Upper lobe of left lung (tissue), 6 donors: ENCODE measurements at regions not wholly inside any gene's neighbourhood (a gene's known extent, or its start where the extent isn't known, plus 50 kb on each side); places are given as distances from the start of the nearest gene placed in this dataset.

Experiments used
- ATAC-seq, 2 donors: fragments of 200-7000 bp; cut with Tn5 transposase; one replicate each; pipeline ENCODE4 v1.9.1; 2022; ENCODE audit warnings: mild to moderate bottlenecking in 2 of 2, moderate library complexity in 2 of 2; ENCODE audit not compliant: low FRiP score in 2 of 2
- DNase-seq, 2 donors: peaks; one replicate each; pipeline ENCODE4 v3.0.0-alpha.2; 2019 to 2020
- H3K27ac ChIP-seq, 4 donors: fragments of 200-600 bp; sonication (generic); one replicate each; pipeline ENCODE4 v1.5.1; 2016 to 2019
- H3K27me3 ChIP-seq, 4 donors: fragments of 200-600 bp; sonication (generic); one replicate each; pipeline ENCODE4 v1.5.1; 2017 to 2019
- H3K36me3 ChIP-seq, 4 donors: fragments of 200-600 bp; sonication (generic); one replicate each; pipeline ENCODE4 v1.5.1; 2016 to 2019
- H3K4me1 ChIP-seq, 4 donors: fragments of 200-600 bp; sonication (generic); one replicate each; pipeline ENCODE4 v1.5.1; 2018 to 2019
- H3K4me3 ChIP-seq, 4 donors: fragments of 200-600 bp; sonication (generic); one replicate each; pipeline ENCODE4 v1.5.1; 2017 to 2019; ENCODE audit warnings: mild to moderate bottlenecking in 2 of 4, moderate library complexity in 1 of 4
- H3K9me3 ChIP-seq, 4 donors: fragments of 200-600 bp; sonication (generic); one replicate each; pipeline ENCODE4 v1.5.1; 2018 to 2019
- CTCF ChIP-seq, 6 experiments: fragments of 450-650 bp in 4 of 6; fragments of 200-600 bp in 2 of 6; sonication (generic) in 2 of 6; IDR thresholded peaks; one replicate each; pipeline ENCODE4 v1.5.1; 2016 to 2019; ENCODE audit warnings: antibody characterized with exemption in 6 of 6
- EP300 ChIP-seq, 4 donors: sonication (generic); formaldehyde crosslinking; IDR thresholded peaks; one replicate each; pipeline ENCODE4 v1.5.1; 2017; ENCODE audit warnings: antibody characterized with exemption in 4 of 4, control low read depth in 2 of 4
- POLR2A ChIP-seq, 4 donors: fragments of 450-650 bp; IDR thresholded peaks; one replicate each; pipeline ENCODE4 v1.5.1; 2016 to 2017; ENCODE audit warnings: antibody characterized with exemption in 4 of 4, mild to moderate bottlenecking in 2 of 4
- POLR2AphosphoS5 ChIP-seq, 2 donors: sonication (generic); formaldehyde crosslinking; IDR thresholded peaks; one replicate each; pipeline ENCODE4 v1.5.1; 2017; ENCODE audit warnings: antibody characterized with exemption in 2 of 2
- WGBS, 2 donors: methylation state at CpG; one replicate each; pipeline ENCODE4 v1.1.5; 2017 to 2018; 5-methylcytosine and 5-hydroxymethylcytosine counted together
- donor health status: DM: no; HTN: no; CAD: no; lungs with moderate emphysema.
- donor health status: DM: no; HTN: yes; CAD: no; lungs with severe emphysema.

GRCh38 chr3:22262386-22262785 lies 511.4 kb upstream of the ZNF385D start:
- Histone ChIP-seq H3K36me3 (no peaks in the 10 kb centered on the region), H3K4me3 (no peak overlapping the region), H3K9me3 (no peaks in the 10 kb centered on the region), H3K4me1 (no peaks in the 10 kb centered on the region), H3K27ac (no peak overlapping the region), H3K27me3 (no peaks in the 10 kb centered on the region)
- WGBS, 2 donors: 54 to 56% methylated on average over 2 of the region's 2 CpGs
- TF ChIP-seq CTCF (IDR thresholded peaks at IDR 0.05): no peak
- TF ChIP-seq POLR2AphosphoS5 (IDR thresholded peaks at IDR 0.05): no peak
- no peak for TF ChIP-seq POLR2A (IDR thresholded peaks at IDR 0.05)
- no peak for TF ChIP-seq EP300 (IDR thresholded peaks at IDR 0.05)
- DNase-seq (no peak), ATAC-seq (no peak)

GRCh38 chr3:22263042-22263441 lies 512.0 kb upstream of the ZNF385D start:
- no peaks in the 10 kb centered on the region for H3K4me1 ChIP-seq
- ATAC-seq: no peak
- no peak overlapping the region for H3K4me3 ChIP-seq
- H3K9me3 ChIP-seq: no peaks in the 10 kb centered on the region
- TF ChIP-seq POLR2AphosphoS5 (IDR thresholded peaks at IDR 0.05): no peak
- no peak for TF ChIP-seq POLR2A (IDR thresholded peaks at IDR 0.05)
- TF ChIP-seq CTCF (IDR thresholded peaks at IDR 0.05): no peak
- no peak for TF ChIP-seq EP300 (IDR thresholded peaks at IDR 0.05)
- no peak for DNase-seq
- WGBS, 2 donors: 76 to 82% methylated on average over 2 of the region's 2 CpGs
- H3K36me3 ChIP-seq: no peaks in the 10 kb centered on the region
- H3K27me3 ChIP-seq: no peaks in the 10 kb centered on the region
- H3K27ac ChIP-seq: no peak overlapping the region

- no peaks in the 10 kb centered on the region for H3K27me3 ChIP-seq
- H3K27ac ChIP-seq: no peak overlapping the region
- TF ChIP-seq EP300 (IDR thresholded peaks at IDR 0.05): no peak
- no peak for TF ChIP-seq CTCF (IDR thresholded peaks at IDR 0.05)
- no peak for TF ChIP-seq POLR2A (IDR thresholded peaks at IDR 0.05)
- TF ChIP-seq POLR2AphosphoS5 (IDR thresholded peaks at IDR 0.05): no peak
- DNase-seq (no peak), ATAC-seq (no peak)
- WGBS, 2 donors: 73 to 79% methylated on average over 5 of the region's 5 CpGs
- H3K4me3 ChIP-seq: no peak overlapping the region
- H3K4me1 ChIP-seq: no peaks in the 10 kb centered on the region
- H3K36me3 ChIP-seq: no peaks in the 10 kb centered on the region
- H3K9me3 ChIP-seq: no peaks in the 10 kb centered on the region
Observed at GRCh38 chr3:22265403-22265802, 514.4 kb upstream of the ZNF385D start.

- Histone ChIP-seq H3K9me3 (no peaks in the 10 kb centered on the region), H3K4me1 (no peaks in the 10 kb centered on the region), H3K4me3 (no peak overlapping the region), H3K36me3 (no peaks in the 10 kb centered on the region), H3K27me3 (no peaks in the 10 kb centered on the region), H3K27ac (no peak overlapping the region)
- WGBS, 2 donors: 35 to 46% methylated on average over 2 of the region's 2 CpGs
- TF ChIP-seq POLR2AphosphoS5 (IDR thresholded peaks at IDR 0.05) (no peak), POLR2A (IDR thresholded peaks at IDR 0.05) (no peak), EP300 (IDR thresholded peaks at IDR 0.05) (no peak), CTCF (IDR thresholded peaks at IDR 0.05) (no peak)
- DNase-seq (no peak), ATAC-seq (no peak)
Observed at GRCh38 chr3:22269831-22270230, 518.8 kb upstream of the ZNF385D start.

GRCh38 chr3:22276351-22276750 lies 525.3 kb upstream of the ZNF385D start:
- 94 to 98% methylated on average over 2 of the region's 2 CpGs for WGBS, 2 donors
- Histone ChIP-seq H3K9me3 (no peaks in the 10 kb centered on the region), H3K27ac (no peak overlapping the region), H3K4me3 (no peak overlapping the region), H3K4me1 (no peaks in the 10 kb centered on the region), H3K27me3 (no peaks in the 10 kb centered on the region), H3K36me3 (no peaks in the 10 kb centered on the region)
- ATAC-seq: no peak
- no peak for DNase-seq
- no peak for TF ChIP-seq CTCF (IDR thresholded peaks at IDR 0.05)
- no peak for TF ChIP-seq POLR2AphosphoS5 (IDR thresholded peaks at IDR 0.05)
- no peak for TF ChIP-seq POLR2A (IDR thresholded peaks at IDR 0.05)
- TF ChIP-seq EP300 (IDR thresholded peaks at IDR 0.05): no peak
